H54 (cell line): ENCODE measurements at regions not wholly inside any gene's neighbourhood (a gene's known extent, or its start where the extent isn't known, plus 50 kb on each side); places are given as distances from the start of the nearest gene placed in this dataset.
"Not testable (repeated sequence)": the region's sequence is repeated elsewhere in the genome, so short reads cannot be mapped to it uniquely, and the experiment has no call there.

Experiments
- DNase-seq: peaks from one replicate; pipeline ENCODE4 v3.0.0; 2011; ENCODE audit warnings: low spot score, mixed read lengths; ENCODE audit not compliant: insufficient read length
- FAIRE-seq: peaks from 3 replicates; lab custom pipeline; 2011; peaks lifted over from hg19 to GRCh38; lab: Jason Lieb, UNC
- POLR2A ChIP-seq: IDR thresholded peaks from 2 replicates; pipeline ENCODE4 v1.6.1; 2011; ENCODE audit warnings: low read depth, mild to moderate bottlenecking, low read length

DNA sequence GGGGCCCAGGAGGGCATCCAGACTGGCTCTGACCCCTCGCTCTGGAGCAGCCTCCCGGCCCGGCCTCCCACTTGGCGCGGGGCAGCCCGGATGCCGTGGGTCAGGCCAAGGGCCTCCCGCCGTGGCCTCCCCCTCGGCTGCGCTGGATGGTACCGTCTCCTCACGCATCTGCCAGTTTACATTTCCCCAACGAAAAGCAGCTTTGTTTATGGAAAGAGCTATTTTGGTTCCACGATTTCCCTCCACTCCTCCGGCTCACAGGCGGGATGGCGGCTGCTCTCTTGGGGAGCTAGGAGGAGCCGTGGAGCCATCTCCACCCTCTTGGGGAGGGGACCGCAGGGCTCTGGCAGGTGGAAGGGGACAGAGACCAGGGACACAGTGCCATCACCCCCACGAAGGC lies 93.2 kb upstream of the MYL10 start:
- DNase-seq: no peak
- no peak for FAIRE-seq
- no peak for TF ChIP-seq POLR2A

DNA sequence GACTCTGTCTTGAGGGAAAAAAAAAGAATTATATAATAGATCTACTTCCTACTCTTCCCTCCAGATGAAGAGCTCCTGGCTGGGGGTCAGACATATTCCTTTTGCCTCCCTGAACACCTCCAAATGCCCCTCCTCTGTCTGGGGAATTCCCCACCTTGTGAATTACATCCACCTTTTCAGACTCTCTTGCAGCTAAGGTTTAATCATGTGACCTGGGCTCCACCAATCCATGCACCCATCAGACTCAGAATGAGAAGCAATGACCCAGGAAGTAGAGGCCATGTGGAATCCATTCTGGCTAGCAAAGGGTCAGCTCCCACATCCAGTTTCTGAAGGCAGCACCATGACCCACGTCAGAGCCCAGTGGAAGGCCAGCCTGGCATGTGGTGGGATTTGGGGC lies 93.6 kb upstream of the CUX1 start:
- no peak for TF ChIP-seq POLR2A
- FAIRE-seq: no peak
- no peak for DNase-seq

DNA sequence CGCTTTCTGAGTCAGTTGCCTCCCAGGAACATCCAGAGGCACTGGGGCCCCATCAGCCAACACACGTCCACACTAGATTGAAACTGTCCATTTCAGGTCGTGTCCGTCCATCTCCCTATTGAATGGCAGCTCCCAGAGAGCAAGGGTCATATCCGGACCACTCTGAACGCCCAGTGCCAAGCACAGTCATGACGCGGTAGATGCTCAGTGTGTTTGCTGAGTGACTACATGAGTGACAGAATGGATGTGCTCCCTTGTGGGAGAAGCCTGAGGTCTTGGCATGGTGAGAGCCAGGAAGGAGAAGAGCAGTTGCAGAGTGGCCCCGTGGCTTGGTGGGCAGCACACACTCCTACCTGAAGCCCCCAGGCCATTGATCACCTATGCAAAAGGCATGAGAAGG lies 92.5 kb upstream of the CUX1 start:
- DNase-seq (no peak), FAIRE-seq (no peak)
- no peak for TF ChIP-seq POLR2A

DNA sequence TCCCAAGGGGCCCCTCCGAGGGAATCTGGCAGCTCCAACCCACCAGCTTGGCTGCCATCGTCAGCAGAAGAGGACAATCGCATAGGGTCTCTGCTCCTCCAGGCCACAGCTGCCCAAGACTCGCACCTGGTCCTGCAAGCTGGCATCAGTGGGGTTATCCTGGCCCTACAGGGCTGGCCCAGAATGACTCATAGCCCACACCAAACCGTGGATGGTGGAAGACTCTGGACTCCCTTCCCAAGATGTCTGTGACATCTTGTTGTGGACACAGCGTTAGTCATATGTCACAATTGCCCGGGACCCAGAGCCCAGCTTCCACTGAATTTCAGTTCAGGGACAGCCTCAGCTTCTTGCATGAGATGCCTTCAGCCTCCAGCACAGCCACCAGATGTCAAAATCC lies 91.5 kb upstream of the CUX1 start:
- DNase-seq (no peak), FAIRE-seq (no peak)
- TF ChIP-seq POLR2A: no peak

DNA sequence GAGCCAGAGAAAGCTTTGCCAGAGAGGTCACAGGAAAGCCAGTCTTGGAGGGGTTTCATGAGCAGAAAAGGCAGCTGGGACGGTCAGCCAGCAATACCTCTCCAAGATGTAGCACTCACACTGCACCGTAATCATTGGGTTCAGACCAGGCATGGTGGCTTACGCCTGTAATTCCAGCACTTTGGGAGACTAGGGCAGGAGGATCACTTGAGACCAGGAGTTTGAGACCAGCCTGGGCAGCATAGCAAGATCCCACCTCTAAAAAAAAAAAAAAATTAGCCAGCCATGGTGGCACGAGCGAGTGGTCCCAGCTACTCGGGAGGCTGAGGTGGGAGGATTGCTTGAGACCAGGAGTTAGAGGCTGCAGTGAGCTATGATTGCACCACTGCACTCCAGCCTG lies 90.2 kb upstream of the CUX1 start:
- TF ChIP-seq POLR2A: no peak
- no peak for FAIRE-seq
- no peak for DNase-seq

DNA sequence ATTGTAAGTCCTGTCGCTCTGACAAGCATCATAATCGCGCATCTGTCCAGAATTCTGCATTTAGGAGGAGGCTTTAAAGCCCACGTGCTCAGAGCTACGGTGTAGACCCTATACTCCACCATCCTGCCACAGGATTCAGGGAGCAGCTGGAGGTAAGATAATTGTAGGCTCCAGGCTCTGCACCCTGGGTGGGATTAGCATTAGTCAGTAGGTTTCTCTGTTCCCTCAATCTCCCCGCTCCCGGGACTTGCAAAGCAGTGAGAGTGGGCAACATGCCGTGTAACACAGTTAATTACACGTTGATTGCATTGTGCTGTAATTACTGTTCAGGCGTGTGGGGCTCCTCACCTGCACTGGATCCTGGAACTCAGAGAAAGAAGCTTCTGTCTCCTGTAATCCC lies 89.3 kb upstream of the CUX1 start:
- no peak for TF ChIP-seq POLR2A
- no peak for DNase-seq
- no peak for FAIRE-seq

DNA sequence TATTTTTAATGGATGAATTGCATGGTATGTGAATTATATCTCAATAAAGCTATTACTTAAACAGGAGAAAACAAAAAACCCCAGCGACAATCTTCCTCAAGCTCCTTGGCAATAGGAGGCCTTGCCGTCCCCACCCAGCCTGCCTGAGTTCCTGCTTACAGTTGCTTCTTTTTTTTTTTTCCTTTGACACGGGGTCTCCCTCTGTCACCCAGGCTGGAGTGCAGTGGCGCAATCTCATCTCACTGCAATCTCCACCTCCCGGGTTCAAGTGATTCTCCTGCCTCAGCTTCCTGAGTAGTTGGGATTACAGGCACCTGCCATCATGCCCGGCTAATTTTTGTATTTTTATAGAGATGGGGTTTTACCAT lies 88.6 kb upstream of the CUX1 start:
- DNase-seq, FAIRE-seq: not testable (repeated sequence)

DNA sequence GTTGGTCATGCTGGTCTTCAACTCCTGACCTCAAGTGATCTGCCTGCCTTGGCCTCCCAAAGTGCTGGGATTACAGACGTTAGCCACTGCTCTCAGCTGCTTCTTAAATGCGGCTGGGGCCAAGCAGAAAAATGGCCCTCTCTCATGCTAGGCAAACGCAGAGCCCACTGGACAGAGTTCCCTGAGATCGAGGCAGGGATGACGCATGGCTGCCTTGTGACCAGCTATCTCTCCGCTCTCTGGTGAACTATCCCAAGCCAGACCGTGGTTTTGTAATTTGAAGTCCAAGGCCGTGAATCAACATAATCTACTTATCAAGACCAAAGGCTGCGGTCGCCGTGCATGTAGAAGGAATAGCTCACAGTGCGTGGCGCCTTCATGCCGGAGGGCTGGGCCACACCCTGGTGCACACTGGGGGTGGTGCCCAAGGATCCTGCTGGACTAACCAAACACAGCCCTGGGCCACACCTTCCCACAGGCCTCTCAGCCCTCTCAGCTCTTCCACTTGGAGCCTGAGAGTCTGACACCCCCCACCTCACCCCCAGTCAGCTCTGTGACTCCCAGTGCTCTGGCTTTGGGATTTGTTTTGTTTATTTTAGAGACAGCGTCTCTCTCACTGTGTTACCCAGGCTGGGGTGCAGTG lies 88.1 kb upstream of the CUX1 start:
- no peak for TF ChIP-seq POLR2A
- FAIRE-seq (peak; percentile 23), DNase-seq (peak; percentile 90)

DNA sequence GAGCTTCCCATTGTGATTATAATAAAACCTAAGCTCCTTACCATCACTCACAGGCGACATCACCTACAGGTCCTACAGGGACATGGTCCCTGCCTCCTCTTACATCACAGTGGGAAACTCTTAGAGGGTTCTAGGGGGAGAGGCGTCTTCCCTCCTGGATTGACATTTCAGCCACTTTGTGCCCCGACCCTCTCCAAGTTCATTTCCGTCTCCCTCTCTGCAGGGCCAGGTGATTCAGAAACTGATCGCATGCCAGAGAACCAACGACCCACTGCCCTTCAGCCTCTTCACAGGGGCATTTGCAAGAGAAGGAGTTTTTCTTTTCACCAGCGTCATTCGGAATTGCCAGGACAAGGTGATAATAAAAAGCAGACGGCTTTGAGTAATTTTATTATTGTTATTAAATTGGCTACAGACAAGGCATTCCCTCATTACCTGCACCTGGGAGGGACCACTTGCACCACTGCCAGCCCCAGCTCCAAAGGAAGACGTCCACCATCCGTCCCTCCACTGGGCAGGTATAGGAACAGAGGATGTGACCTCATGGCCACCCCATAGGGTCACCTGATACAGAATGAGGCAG lies 85.8 kb upstream of the CUX1 start:
- no peak for TF ChIP-seq POLR2A
- FAIRE-seq (no peak), DNase-seq (no peak)

DNA sequence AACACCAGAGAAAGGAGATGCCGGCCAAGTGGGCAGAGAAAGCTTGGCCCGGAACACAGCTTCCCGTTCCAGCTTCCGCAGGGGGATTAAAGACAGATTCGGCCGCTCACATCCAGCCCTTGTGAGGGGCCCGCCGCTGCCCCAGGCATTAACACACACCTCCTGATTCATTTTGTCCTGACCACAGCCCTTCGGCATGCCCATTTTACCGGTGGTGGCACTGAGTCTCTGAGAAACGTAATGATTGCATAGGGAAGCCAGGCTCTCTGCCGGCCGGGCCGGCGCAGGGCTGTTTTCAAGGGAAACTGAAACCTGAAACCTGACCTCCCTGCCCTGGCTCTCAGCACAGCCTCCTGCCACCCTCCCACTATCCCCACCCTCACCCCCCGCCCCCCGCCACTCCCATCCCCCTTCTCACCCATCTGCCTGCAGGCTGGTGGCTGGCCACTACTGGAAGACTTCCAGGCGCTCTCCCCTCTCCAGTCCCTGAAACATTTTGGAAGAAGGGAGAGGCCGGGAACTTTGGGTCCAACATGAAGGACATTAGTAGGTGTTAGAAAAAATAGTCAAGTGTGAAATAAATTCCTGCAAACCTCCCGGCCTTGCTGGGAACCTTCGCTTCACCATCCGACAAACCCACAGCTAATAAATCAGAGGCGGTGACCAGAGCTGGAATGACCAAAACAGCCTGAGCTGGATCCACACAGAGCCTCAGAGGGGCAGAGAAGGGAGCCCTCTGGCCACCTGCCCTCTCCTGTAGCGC lies 83.5 kb upstream of the CUX1 start:
- no peak for FAIRE-seq
- TF ChIP-seq POLR2A: no peak
- peak; percentile 61 for DNase-seq

DNA sequence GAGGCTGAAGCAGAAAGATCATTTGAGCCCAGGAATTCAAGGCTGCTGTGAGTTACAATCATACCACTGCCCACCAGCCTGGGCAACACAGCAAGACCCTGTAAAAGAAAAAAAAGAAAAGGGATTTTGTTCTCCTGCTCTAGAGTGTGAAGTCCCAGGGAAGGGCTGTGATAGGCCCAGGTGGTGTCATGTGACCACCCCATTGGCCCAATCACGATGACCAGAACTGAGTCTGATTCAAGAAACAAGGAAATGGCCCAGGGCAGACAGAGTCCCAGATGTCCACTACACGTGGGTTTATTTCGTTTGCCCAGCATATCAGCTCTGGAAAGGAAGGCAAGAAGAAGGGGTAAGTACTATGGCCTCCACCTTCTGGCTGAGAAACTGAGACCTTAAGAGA lies 81.3 kb upstream of the CUX1 start:
- DNase-seq (no peak), FAIRE-seq (no peak)
- TF ChIP-seq POLR2A: no peak

DNA sequence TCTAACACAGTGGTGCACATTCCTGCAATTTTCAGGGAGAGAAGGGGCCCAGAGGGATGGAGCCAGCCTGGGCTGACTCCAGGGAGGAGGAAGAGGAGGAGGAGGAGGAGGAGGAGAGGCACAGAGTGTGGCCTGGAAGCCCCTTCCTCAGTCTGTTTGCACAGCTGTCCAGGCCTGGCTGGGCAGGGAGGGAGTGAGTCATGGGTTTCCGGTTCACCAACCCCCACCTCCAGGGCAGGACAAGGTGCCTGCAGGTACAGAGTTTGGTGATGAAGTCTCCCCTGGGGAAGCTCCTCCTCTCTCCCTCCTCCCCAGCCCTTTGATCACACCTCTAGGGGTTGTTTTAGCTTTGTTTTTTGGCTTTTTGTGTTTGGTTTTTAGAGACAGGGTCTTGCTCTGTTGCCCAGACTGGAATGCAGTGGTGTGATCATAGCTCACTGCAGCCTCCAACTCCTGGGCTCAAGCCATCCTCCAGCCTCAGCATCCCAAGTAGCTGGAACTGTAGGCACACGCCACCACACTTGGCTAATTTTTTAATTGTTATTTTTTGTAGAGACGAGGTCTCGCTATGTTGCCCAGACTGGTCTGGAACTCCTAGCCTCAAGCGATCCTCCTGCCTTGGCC lies 77.5 kb upstream of the CUX1 start:
- FAIRE-seq (no peak), DNase-seq (no peak)
- no peak for TF ChIP-seq POLR2A

DNA sequence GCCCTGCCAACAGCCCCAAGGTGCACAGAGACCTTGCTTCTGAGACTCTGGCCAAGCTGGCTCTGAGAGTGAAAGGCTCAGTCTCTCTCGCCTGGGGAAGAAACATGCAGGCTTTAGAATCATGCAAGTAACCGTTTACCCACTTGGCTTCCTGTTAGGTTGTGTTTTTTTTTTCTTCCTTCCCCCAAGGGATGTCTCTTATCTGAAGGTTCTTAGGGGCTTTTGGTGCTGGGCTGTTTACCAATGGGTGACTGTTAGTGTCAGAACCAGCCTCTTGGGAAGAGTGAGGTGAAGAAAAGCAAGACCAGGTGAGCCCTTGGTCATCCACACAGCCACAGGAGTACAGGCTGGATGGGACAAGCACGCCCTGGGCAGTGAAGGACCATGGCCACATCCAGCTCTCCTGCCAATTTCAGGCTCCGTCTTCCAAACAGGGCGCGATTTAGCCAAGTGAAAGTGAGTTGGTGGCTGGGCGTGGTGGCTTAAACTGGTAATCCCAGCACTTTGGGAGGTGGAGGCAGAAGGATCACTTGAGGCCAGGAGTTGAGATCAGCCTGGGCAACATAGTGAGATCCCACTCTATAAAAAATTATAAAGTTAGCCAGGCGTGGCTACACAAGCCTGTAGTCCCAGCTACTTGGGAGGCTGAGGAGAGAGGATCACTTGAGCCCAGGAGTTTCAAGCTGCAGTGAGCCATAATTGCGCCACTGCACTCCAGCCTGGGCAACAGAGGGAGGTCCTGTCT lies 76.3 kb upstream of the CUX1 start:
- no peak for DNase-seq
- no peak for FAIRE-seq
- no peak for TF ChIP-seq POLR2A
